ENCODE measurements at regions not wholly inside any gene's neighbourhood (a gene's known extent, or its start where the extent isn't known, plus 50 kb on each side); places are given as distances from the start of the nearest gene placed in this dataset.
"Not testable (repeated sequence)": the region's sequence is repeated elsewhere in the genome, so short reads cannot be mapped to it uniquely, and the experiment has no call there.

- peak; percentile 90 for DNase-seq
Measured at GRCh38 chr9:33623658-33624586, 99.9 kb downstream of the ANKRD18B start.

DNA sequence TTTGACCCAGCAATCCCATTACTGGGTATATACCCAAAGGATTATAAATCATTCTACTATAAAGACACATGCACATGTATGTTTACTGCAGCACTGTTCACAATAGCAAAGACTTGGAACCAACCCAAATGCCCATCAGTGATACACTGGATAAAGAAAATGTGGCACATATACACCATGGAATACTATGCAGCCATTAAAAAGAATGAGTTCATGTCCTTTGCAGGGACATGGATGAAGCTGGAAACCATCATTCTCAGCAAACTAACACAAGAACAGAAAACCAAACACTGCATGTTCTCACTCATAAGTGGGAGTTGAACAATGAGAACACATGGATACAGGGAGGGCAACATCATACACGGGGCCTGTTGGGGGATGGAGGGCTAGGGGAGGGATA lies 104.3 kb downstream of the ANKRD18B start:
- not testable (repeated sequence) for DNase-seq

DNA sequence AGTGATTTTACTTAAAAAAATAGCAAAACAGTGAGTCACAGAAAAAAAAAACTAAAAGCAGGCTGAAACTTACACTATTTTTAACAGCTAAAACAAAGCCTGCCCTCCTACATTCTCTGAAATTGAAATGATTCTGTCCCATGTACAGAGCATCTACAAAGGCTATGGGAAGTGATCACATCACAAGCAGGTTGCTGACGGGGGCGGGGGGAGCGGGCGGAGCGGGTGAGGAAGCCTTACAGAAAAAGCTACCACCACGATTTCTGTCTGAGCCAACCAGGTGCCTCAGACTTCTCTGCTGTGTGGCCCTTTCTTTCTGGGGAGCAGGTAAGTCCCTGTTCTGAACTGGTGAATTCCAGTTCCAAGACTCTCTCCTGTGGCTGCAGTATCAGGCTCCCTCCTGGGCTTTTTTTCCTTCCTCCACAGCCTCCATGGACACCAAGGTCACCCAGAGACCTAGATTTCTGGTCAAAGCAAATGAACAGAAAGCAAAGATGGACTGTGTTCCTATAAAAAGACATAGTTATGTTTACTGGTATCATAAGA lies 104.9 kb downstream of the ANKRD18B start:
- no peak for DNase-seq

GRCh38 chr9:33633636-33634035 lies 109.6 kb downstream of the ANKRD18B start:
- no peak for DNase-seq

- peak; percentile 95 for DNase-seq
Measured at GRCh38 chr9:33637881-33638280, 113.8 kb downstream of the ANKRD18B start.

- DNase-seq = peak; percentile 55
Measured at GRCh38 chr9:33638391-33638915, 114.4 kb downstream of the ANKRD18B start.

DNA sequence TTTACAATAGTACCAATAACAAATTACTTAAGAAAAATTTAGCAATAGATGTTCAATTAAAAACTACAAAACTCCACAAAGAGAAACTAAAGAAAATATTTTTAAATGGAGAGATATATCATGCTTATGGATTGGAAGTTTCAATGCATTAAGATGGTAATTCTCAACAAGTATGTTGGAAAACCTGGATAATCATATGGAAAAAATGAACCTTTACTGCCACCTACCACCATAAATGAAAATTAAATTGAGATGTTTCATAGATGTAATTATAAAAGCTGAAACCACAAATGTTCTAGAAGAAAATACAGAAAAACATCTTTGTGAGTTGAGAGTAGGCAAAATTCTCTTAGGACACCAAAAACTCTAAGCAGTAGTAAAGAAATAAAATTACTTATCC lies 121.7 kb downstream of the ANKRD18B start:
- DNase-seq = no peak

DNA sequence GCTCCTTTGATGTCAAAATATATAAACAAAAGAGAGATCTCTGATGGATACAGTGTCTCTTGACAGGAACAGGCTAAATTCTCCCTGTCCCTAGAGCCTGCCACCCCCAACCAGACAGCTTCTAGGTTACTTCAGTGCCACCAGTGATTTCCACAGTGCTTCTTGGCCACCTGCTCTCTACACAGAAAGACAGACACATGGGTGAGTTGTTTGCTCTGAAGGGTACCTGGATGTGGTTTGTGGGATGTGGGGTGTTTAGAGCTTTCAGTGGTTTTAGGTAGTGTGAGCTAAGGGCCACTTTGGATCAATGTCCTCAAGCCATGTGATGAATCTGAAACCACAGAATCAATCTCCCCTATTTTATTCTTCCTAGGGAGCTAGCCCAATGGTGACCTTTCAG lies 125.4 kb downstream of the ANKRD18B start:
- no peak for DNase-seq

- DNase-seq = no peak
Measured at GRCh38 chr9:33651125-33651524, 127.1 kb downstream of the ANKRD18B start.

- no peak for DNase-seq
Measured at GRCh38 chr9:33659921-33660320, 135.4 kb upstream of the PRSS3 start.

- DNase-seq = no peak
Measured at GRCh38 chr9:33660772-33661171, 134.6 kb upstream of the PRSS3 start.

GRCh38 chr9:33661176-33661575 lies 134.2 kb upstream of the PRSS3 start:
- DNase-seq = no peak

- DNase-seq = no peak
Measured at GRCh38 chr9:33662871-33663270, 132.5 kb upstream of the PRSS3 start.

DNA sequence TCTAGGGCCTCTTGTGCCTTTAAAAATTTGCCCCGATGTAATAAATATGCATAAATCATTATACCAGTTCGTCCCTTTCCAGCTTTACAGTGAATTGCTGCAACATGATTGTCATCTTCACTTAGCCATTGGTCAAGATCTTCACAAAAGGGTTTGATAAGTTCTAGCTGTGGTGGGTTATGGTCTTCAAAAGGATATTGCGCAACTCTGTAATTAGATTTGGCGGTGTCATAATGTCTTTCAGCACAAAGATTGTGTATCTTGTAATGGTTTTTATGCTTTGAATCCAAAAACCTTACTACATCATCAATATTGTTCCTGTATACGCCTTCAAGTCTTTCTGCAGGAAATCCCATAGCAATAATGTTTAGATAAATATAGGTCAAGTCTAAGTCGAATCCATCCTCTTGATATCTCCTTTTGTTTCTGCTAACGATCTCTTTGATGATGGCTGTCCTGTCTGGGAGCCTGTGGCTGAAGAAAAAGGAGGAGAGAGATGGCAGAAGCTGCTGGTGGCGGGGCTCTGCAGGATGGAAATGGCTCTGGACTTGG lies 119.1 kb upstream of the PRSS3 start:
- DNase-seq = peak; percentile 44

DNA sequence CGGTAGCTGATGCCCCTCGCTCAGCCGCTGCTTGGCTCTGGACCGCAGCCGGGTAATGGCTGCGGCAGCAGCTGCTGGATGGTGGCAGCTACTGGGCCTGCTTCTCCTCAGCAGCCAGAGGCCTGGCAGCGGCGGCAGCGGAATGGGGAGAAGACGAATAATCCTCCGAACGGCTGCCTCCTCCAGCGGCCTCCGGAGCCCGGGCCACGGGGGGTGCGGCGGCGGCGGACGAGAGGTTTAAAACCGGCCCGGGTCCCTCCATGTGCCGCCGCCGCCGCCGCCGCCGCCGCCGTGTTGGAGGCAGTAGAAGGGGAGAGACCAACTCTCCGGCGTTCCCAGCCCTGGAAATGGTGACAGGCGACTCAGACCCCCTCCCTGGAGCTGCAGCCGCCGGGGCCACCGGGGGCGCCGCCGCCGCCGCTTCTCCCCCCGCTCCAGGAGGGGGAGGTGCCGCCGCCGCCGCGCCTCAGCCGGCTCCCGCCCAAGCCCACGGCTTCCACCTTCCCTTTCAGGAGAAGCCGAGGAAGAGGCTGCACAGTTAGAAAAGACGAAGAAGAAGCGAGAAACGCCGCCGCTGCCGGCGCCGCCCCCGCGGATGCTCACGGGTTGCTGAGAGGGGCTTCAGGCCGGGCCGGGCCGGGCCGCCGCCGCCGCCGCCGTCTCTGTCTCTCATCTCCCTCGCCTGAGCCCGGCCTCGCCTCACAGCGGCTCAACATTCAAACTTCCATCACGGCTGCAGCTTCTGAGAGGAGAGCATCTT lies 118.4 kb upstream of the PRSS3 start:
- DNase-seq = peak; percentile 90

DNA sequence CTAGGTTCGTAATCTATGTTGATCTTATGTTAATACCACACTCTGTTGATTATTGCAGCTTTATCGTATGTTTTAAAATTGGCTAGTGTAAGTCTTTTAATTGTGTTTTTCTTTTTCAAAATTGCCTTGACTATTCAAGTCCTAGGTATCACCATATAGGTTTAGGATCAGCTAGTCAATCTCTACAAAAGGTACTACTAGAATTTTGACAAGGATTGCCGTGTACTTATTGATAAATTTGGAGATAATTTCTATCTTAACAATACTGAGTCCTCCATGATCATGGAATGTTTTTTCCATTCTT lies 117.9 kb upstream of the PRSS3 start:
- DNase-seq = no peak

- no peak for DNase-seq
Measured at GRCh38 chr9:33677961-33678360, 117.4 kb upstream of the PRSS3 start.

- DNase-seq = no peak
Measured at GRCh38 chr9:33682551-33682950, 112.8 kb upstream of the PRSS3 start.

GRCh38 chr9:33684831-33685230 lies 110.5 kb upstream of the PRSS3 start:
- DNase-seq = no peak

- DNase-seq = peak; percentile 78
Measured at GRCh38 chr9:33686942-33687341, 108.4 kb upstream of the PRSS3 start.

DNA sequence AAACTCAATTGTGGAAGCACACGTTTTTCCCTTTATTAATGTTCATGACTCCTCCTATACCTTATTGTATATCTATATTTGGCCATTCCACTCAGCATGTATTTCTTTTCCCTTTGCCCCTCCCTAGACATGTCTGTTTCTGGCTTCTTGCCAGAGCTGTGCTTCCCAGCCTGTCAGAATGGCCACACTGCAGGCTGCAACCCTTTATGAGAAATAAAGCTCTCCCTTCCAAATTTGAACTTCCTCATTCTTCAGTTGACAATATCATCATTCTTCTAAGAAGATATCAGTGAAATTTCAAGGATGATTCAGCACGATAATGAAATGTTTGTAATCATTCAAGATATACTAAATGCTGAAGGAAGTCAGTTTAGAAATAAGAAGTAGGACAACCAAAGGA lies 107.6 kb upstream of the PRSS3 start:
- peak; percentile 78 for DNase-seq

DNA sequence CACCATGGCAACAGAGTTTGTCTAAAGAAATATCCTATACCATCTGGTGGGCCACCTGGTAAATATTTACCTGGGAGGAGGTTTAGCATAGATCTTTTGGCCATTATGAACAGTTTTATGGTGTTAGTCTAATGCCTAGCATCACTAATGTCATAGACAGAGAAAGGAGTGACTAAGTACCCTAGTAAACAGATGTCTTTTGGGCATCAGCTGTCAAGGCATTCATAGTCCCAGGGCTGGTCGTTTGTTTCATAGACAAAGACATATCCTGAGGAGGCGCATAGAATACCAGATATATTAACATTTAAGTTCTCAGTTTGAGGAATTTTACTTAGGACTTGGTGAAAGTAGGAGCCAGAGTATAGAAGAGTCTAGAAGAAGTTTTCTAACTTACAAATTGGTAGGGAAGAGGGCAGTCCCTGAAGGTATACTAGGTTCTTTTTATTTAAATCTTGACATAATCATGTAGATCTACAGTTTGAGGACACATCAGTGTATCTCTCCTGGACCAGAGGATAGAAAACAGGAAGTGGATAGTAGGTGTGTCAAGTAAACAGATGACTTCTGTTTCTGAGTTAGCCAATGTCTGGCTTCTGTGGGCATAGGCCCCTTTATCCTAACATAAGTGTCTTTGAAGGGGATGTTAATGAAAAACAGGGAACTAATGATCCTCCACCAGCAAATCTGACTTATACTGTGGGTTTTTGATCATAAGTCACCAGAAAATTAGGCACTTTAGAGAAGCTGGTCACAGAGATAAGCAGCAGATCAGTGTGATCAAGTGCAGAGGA lies 105.0 kb upstream of the PRSS3 start:
- peak; percentile 74 for DNase-seq

DNA sequence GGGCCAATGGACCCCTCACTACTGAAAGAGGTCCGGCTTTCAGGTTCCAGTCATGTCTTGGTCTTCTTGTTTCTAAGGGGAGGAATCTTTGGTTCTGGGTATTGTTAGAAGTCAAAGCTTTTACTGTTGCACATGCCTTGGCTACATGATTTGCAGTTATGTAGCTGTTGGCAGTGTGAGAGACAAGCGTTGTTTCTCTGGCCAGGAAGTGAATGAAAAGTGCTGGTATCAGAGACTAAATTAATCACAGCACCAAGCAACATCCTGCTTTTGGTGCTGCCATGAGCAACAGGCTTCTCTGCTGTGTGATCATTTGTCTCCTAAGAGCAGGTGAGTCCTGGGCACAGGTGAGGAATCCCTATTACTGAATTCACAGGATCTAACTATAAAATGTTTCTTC lies 100.1 kb upstream of the PRSS3 start:
- DNase-seq = no peak

Measured in NCI-H146 (cell line).